GM12892 (cell line): ENCODE measurements at regions not wholly inside any gene's neighbourhood (a gene's known extent, or its start where the extent isn't known, plus 50 kb on each side); places are given as distances from the start of the nearest gene placed in this dataset.

Experiments
- DNase-seq: peaks from one replicate; pipeline ENCODE4 v3.0.0; 2011; ENCODE audit not compliant: insufficient read length
- FAIRE-seq: peaks from 2 replicates; lab custom pipeline; 2011; peaks lifted over from hg19 to GRCh38; lab: Jason Lieb, UNC
- POLR2A ChIP-seq: IDR thresholded peaks from 2 replicates; pipeline ENCODE4 v1.6.1; 2011; ENCODE audit warnings: low read depth, low read length, control low read depth
- POLR2AphosphoS5 ChIP-seq: IDR thresholded peaks from 2 replicates; pipeline ENCODE4 v1.6.1; 2011; ENCODE audit warnings: low read depth, low read length, control low read depth
- TAF1 ChIP-seq: IDR thresholded peaks from 2 replicates; pipeline ENCODE4 v1.6.1; 2011; ENCODE audit warnings: low read depth, mild to moderate bottlenecking, control low read depth, low read length, borderline replicate concordance

DNA sequence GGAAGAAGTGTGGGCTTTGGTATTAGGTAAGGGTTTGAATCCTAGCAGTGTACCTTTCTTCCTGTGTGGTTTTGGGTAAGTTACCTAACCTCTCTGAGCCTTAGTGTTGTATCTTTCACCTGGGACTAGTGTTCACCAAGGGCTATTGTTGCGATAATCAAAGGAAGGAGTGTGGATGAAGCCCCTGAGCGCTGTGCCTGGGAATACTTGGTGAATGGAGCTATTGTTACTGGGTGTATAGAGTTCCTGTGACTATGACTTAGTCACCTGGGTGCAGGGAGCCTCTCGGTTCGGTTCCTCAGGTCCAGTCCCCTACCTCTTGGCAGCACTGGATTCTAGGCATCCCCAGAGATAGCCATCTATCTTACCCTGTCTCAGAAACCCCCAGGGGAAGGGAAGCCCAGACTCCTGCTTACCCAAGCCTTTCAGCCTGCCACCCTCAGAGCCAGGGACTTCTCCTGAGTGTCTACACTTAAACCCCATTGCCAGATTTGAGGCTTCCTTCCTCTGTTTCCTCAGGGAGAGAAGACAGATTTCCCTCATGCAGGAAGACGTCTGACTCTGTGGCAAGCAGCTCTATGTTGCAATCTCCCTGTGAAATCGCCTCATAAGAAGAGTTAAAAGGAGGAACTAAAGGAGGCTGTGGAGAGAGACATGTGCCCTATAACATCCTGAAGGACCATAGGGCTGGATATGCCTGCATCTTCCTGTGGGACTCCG lies 181.0 kb upstream of the PITX1 start:
- DNase-seq (no peak), FAIRE-seq (no peak)

GRCh38 chr5:135213466-135214239 lies 179.6 kb upstream of the PITX1 start:
- no peak for TF ChIP-seq POLR2A
- no peak for TF ChIP-seq TAF1
- TF ChIP-seq POLR2AphosphoS5, result no peak
- DNase-seq, result no peak
- FAIRE-seq, result no peak

More for the DNA sequence above, 181.0 kb upstream of the PITX1 start:
- TF ChIP-seq TAF1, result no peak
- TF ChIP-seq POLR2AphosphoS5, result no peak
- no peak for TF ChIP-seq POLR2A

GRCh38 chr5:135213027-135213386 lies 179.0 kb upstream of the PITX1 start:
- DNase-seq, result no peak
- no peak for TF ChIP-seq POLR2AphosphoS5
- TF ChIP-seq POLR2A, result no peak
- no peak for TF ChIP-seq TAF1
- no peak for FAIRE-seq

- TF ChIP-seq POLR2AphosphoS5 (no peak), TAF1 (no peak), POLR2A (no peak)
- FAIRE-seq, result no peak
- DNase-seq, result no peak
These were observed 178.5 kb upstream of the PITX1 start for GRCh38 chr5:135212361-135213026.

- FAIRE-seq (no peak), DNase-seq (no peak)
These were observed 177.8 kb upstream of the PITX1 start for GRCh38 chr5:135211791-135212190.

DNA sequence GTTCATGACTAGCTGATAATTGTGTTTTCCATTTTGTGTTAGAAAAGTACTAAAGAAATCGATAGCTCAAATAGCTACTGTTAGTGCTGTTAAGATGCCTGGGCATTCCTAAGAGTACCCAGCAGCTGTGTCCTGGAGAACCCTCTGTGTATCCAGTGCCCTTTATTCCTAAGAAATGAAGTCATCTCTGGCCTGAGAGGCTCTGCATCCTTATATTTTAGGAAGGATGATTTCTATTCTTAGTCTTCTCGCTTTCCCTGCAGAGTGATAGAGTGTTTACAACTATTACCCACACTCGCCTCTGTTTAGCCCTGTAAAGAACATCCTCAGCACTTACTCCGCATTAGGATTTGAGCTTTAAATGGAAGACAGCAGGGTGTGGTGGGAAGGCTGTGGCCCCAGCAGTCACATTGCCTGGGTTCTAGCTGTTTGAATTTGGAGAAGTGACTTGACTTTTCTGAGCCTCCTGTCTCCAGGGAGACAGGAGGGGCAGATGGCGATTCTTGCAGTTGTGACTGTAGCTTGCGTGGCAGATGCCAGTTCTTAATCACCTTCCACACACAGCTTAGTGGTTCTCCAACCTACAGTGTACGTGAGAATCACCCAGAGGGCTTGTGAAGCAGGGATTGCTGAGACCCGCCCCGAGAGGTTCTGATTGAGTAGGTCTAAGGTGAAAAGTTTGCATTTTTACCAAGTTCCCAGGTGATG lies 177.2 kb upstream of the PITX1 start:
- TF ChIP-seq POLR2A, result no peak
- TF ChIP-seq POLR2AphosphoS5, result no peak
- TF ChIP-seq TAF1, result no peak
- no peak for DNase-seq
- FAIRE-seq, result no peak

More at GRCh38 chr5:135211791-135212190, 177.8 kb upstream of the PITX1 start:
- no peak for TF ChIP-seq TAF1
- TF ChIP-seq POLR2A, result no peak
- no peak for TF ChIP-seq POLR2AphosphoS5

GRCh38 chr5:135210286-135211055 lies 176.4 kb upstream of the PITX1 start:
- TF ChIP-seq POLR2AphosphoS5 (no peak), TAF1 (no peak), POLR2A (no peak)
- FAIRE-seq, result no peak
- no peak for DNase-seq

DNA sequence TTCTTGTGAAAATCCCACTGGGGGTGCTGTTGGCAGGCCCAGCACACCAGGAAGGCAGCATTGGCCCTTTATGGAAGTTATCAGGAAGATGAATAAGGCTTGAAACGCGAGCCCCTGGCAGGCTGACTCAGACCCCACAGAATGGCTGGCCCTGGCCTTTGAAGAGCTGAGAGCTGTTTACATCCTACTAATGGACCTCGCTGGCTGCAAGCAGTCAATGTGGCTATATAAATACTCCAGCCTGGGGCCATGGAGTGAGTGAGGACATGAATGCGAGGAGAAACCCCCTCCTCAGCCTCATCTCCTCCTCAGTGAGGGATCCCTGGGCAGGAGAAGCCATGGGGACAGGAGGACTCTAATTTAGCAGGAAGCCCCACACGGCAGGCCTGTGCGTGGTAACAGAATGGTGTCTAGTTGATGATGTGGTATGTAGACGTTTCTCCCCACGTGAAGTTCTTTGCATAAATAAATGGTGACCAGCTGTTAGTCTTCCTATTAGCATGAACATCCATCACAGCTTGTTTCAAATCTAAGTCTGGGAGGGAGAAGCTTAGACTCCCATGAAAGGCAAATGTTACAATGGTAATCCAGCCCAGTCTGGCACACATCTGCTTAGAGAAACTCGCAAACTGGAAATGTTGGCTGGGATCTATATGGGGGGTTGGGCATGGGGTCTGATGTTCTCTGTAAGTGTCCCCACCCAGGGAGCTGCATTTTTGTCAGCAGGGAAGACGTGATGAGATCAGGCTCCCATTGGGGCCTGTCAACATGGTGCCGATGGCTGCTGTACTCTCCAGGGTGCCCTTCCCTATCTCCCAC lies 175.1 kb upstream of the PITX1 start:
- FAIRE-seq, result no peak
- DNase-seq, result no peak
- no peak for TF ChIP-seq POLR2AphosphoS5
- TF ChIP-seq TAF1, result no peak
- no peak for TF ChIP-seq POLR2A

GRCh38 chr5:135208555-135208902 lies 174.5 kb upstream of the PITX1 start:
- FAIRE-seq, result no peak
- DNase-seq, result no peak
- no peak for TF ChIP-seq POLR2AphosphoS5

- no peak for TF ChIP-seq TAF1
- TF ChIP-seq POLR2AphosphoS5, result no peak
- no peak for TF ChIP-seq POLR2A
- DNase-seq (no peak), FAIRE-seq (no peak)
These were observed 173.8 kb upstream of the PITX1 start for GRCh38 chr5:135207866-135208265.
